ENCODE measurements at regions not wholly inside any gene's neighbourhood (a gene's known extent, or its start where the extent isn't known, plus 50 kb on each side); places are given as distances from the start of the nearest gene placed in this dataset.

DNA sequence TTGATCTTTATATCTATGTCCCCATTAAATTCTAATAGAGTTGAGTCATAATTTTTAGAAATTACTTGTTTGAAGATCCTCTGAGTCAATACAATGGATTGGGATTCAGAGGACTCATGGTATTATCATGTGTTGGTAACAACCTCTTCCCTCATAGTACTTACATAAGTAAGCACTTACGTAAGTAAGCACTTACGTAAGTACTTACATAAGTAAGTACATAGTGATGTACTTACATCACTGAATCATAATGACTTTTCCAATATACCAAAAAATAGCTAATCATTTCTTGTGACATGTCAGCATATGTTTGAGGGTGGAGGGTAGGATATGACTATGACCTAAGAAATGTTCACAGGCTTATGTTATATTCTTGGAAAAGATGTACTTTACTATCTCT is 740.5 kb downstream of the SORCS1 start:
- TF ChIP-seq, protein P1, sequence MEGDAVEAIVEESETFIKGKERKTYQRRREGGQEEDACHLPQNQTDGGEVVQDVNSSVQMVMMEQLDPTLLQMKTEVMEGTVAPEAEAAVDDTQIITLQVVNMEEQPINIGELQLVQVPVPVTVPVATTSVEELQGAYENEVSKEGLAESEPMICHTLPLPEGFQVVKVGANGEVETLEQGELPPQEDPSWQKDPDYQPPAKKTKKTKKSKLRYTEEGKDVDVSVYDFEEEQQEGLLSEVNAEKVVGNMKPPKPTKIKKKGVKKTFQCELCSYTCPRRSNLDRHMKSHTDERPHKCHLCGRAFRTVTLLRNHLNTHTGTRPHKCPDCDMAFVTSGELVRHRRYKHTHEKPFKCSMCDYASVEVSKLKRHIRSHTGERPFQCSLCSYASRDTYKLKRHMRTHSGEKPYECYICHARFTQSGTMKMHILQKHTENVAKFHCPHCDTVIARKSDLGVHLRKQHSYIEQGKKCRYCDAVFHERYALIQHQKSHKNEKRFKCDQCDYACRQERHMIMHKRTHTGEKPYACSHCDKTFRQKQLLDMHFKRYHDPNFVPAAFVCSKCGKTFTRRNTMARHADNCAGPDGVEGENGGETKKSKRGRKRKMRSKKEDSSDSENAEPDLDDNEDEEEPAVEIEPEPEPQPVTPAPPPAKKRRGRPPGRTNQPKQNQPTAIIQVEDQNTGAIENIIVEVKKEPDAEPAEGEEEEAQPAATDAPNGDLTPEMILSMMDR (IDR thresholded peaks at IDR 0.05) = no peak
- no peak for TF ChIP-seq POLR2A (IDR thresholded peaks at IDR 0.05)
